NCI-H345 treated with DMSO at 0.1 percent for 48 hours (cell line): ENCODE measurements at regions not wholly inside any gene's neighbourhood (a gene's known extent, or its start where the extent isn't known, plus 50 kb on each side); places are given as distances from the start of the nearest gene placed in this dataset.

Experiments
- DNase-seq: peaks from one replicate; lab custom pipeline; 2025; ENCODE audit not compliant: unreplicated experiment; lab: John Stamatoyannopoulos, UW

DNA sequence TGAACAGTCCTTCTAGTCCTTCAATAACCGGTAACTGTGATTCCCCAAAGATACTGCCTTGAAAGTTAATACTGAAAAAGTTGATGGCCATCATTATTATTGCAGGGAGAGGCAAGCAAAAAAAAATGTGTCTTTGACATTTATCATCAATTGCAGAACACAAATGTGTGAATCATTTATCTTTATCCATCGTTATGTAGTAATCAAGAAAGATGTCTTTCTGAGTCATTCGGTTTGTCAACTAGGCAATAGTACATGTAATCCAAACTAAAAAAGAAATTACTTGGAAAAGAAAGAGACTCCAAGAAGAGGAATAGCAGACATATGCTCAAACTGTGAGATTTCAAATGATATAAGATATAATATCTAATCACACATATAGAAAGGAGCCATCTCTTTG lies 473.0 kb downstream of the CETN3 start:
- DNase-seq: no peak

DNA sequence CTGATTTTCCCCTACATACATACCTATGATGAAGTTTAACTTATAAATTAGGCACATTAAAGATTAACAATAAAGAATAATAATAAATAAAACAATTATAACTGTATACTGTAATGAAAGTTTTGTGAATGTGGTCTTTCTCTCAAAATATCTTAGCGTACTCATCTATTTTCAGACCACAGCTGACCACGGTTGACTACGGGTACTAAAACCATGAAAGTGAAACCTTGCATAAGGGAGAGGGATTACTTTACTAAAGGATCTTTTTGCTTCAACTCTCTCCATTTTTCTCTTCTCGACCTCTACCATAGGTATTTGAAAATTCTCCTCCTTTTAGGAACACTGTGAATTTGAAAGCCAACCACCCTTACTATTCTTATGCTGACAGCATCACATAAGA lies 475.5 kb downstream of the CETN3 start:
- DNase-seq: no peak

DNA sequence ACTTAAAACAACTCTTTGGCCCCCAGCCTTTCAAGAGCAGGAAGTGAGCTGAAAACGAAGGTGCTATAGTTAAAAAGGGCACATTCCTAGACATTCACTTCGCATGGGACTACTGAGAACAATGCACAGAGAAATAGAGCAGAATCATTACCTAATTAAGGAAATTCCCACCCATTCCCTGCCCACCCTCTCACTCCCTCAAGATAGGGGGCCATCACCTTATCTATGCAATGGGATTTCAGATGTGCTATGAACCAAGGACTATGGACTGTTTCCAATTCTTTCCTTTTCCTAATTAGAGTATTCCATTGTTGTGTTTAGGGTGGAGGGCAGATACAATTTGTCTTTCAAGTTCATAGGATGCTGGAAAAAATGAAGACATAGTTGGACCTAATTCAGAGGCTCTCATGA lies 476.8 kb downstream of the CETN3 start:
- DNase-seq: no peak

DNA sequence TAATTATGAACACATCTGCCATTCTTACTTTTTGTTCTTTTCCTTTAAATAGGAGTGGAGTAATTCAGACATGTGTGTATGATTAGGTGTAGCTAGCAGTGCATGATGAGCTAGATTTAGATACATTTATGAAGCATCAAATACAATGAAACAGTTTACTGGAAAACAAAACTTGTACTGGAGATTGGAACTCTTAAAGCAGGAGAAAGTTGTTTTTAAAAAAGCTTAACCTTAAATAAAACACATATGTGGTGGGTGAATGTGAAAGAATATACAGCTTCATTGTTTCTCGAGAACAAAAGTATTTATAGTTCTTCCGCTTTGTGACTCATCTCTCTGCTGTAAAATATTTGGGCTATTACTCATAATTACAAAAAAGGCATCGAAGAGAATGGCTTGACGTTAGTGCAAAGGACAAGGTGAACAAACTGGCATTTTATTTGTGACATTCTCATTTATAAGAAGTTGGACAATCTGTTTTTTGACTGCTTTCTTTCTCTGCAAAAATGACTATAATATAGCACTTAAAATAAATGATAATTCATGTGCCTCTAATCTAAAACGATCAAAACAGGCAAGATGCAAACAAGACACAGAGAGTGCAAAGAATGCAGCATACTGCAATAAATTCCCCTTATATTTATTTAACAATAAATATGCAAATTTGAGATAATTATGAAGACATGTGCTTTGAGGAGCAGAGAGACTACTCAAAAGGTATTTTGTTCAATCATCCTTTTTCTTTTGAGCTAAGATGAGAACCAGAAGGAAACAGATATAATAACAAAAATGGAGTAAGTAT lies 478.8 kb downstream of the CETN3 start:
- DNase-seq: no peak

GRCh38 chr5:89929834-89930233 lies 479.7 kb downstream of the CETN3 start:
- no peak for DNase-seq

GRCh38 chr5:89929173-89929572 lies 480.4 kb downstream of the CETN3 start:
- no peak for DNase-seq

GRCh38 chr5:89922161-89922560 lies 487.4 kb downstream of the CETN3 start:
- DNase-seq: no peak

DNA sequence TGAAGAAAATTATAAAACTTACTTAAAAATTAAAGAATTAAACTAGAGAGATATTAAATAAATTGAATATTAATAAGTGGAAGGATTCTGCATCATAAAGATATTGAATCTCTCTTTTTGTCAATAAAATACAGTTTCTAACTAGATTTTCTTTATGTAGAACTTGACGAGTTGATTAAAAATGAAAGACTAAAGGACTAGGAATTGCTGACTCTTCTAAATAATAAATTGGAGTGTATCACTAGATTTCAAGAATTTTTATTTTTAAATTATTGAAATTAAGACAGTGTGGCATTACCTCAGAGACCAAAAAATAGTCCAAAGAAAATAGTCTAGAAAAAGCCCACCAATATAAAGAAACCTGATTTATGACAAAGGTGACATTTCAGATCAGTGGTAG lies 492.4 kb downstream of the CETN3 start:
- DNase-seq: no peak

DNA sequence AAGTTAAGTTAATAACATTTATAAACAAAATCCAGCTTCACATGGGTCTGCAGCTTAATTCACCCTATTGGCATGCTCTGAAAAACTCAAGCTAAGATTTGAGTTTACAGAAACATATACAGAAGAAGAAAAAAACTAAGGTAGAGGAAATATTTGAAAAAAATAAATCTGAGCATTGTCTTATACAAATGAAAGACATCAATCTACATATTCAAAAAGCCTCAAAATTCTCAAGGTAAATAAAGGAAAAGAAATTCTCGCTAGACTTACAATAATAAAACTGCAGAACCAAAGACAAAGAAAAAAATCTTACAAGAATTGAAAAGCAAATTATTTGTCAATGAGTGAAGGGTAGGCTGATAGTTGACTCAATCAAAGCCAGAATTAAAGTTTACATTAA lies 493.4 kb downstream of the CETN3 start:
- no peak for DNase-seq

GRCh38 chr5:89908876-89909275 lies 500.7 kb downstream of the CETN3 start:
- no peak for DNase-seq

DNA sequence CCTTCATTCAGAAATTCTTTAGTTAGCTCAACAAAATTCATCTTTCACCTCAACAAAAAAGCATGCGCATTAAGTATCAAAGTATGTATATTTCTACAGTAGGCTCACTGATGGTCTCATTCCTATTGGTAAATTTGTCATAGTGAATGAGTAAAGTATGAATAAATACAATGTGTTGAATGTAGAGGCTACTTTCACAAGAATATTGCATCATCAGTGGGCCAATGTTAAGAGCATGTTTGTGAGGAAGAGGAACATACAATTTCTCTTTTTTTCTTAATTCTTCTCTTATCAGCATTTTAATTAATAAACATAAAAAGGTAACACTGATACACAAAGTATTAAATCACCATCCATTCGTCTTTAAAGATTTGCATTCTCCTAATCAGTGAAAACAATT lies 505.1 kb downstream of the CETN3 start:
- DNase-seq: no peak

DNA sequence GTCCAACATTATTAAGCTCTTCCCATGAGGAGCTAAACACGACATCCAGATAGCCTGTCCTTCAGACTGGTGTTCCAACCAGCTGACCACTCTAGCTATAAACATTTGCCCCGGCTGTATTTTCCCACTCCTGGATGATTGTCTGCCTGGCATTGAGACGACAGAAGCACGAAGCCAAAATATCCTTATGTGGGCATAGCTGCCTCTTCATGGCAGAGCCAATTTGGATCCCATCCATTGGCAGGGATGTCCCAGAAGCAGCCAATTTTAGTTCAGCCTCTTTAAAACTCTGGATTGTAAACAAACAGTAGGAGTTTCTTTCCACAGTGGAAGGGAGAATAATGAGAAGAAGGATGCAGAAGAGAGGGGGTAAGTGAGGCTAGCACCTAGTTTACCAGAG lies 507.6 kb downstream of the CETN3 start:
- DNase-seq: no peak

DNA sequence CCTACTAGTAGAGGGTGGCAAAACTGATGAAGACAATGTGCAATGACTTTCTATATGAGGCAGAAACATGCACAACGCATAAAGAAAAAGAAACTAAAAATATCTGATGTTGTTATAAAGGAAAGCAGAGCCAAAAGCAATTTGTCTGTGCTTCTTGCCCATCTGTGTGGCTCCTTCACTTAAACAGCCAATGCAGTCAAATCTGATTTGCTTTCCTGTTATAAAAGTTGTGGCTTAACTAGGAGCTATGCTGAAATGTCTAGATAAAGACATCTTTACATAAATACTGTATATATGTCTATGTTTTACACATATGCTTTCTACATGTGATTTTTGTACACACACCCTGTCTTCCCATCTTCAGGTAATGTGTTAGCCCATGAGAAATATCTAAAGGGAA lies 508.2 kb downstream of the CETN3 start:
- DNase-seq: no peak

DNA sequence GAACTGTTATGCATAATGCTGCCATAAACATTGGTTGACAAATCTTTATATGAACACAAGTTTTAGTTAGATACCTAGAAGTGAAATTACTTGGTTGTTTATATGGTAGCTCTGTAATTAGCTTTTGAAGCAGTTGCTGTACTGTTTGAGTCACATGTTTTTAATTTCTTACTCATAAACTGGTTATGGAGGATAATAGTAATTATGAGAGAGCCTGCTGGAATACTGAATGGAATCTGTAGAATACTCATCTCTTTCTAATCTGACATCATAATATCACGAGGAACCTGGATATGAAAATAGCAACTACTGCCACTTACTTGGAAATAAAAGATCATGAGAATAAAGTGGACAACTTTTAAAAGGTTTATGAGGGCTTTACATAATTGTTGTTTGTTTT lies 509.2 kb downstream of the CETN3 start:
- no peak for DNase-seq

GRCh38 chr5:89899559-89899958 lies 510.0 kb downstream of the CETN3 start:
- DNase-seq: no peak

- no peak for DNase-seq
Measured at GRCh38 chr5:89893546-89893945, 516.0 kb downstream of the CETN3 start.

DNA sequence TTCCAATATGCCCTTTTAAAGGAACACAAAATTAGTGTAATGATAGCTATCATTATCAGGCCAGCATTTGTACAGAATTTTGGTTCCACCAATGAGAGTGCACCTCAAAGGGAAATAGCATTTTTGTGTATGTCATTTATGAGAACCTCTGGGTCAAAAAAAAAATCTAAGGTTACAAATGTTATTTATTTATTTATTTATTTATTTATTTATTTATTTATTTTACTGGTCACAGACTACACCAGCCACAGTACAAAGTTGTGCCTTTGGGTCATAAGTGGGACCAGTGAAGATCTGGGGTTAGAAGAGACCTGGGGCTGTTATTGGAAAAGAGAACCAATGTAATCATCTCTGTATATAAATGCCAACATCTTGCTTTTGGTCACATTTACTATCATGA lies 523.9 kb downstream of the CETN3 start:
- DNase-seq: no peak

GRCh38 chr5:89883967-89884366 lies 525.6 kb downstream of the CETN3 start:
- no peak for DNase-seq

DNA sequence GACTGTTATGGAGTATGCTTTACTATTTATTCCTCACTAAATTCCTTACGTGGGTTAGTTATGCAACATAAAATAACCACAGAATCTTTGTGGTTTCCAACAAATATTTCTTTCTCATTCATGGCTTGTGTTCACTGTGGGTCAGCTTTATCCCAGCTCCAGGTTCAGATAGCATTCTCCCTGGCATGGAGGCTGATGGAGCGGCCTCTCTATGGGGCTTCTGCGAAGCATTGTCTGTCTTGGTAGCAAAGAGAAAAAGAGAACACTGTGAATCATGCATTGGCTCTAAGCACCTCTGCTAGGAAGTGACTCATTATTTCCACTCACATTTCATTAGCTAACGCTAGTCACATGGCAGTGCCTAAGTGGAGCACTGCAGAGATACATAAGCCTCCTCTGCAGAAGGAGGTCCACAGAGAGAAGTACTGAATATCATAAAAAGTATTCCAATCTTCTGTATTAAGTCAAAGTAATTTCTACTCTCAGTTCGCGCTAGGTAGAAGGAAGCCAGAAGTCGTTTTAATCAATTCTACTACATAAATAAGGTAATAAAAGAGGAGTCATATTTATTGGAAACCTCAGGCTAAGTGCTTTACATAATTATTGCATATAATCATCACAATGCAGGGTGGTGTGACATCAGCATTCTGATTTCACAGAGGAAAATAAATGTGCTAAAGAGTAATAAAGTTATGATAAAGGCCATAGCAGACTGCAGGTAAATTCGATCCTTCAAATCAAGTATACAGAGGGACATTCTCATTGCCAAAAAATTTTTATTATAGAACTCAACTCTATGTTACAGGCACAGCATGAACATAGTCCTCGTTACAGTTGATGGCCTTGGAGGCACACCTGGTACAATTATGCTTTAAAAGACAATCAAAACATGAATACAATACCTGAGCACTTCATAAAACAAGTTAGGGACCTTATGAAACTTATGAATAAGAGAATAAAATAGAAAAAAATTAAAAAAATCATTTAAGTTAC lies 531.1 kb downstream of the CETN3 start:
- DNase-seq: no peak

DNA sequence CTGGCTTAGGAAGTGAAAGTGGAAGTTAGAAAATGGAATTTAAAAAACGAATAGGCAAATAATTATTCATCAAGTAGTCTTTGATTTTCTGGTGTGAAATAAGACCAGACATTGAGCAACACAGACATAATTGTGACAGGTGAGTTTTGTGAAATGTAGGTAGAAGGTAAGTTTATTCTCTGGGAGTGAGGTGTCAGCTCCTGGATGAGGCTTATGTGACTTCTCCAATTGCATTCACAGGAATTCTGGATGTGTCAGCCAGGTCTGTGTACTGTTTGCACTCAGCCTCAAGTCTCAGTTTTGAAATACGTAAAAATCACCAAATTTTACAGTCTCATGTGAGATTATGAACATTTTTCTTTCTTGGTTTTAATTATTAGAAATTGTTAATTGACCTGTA lies 537.6 kb downstream of the CETN3 start:
- no peak for DNase-seq

GRCh38 chr5:89869346-89869745 lies 540.2 kb downstream of the CETN3 start:
- DNase-seq: no peak

GRCh38 chr5:89866410-89866809 lies 543.1 kb downstream of the CETN3 start:
- no peak for DNase-seq
